ENCODE measurements at regions not wholly inside any gene's neighbourhood (a gene's known extent, or its start where the extent isn't known, plus 50 kb on each side); places are given as distances from the start of the nearest gene placed in this dataset.

DNA sequence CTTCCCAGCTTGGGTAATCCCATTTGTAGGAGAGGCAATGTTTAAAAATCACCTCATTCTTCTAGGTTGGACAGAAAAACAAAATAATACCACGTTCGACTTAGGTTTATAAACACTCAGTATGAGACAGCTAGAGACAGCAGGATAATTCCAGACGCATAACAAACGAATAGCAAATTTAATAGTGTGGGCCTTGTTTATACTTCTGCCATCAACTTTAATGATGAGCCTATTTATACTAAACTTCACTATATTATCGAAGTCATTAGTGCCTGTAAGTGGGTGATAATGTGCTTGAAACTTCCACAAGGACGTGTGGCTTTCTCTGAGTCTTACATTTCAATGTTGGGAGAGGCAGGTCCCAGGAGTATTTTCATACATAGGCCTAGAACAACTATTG is 255.7 kb upstream of the PPARGC1A start:
- TF ChIP-seq POLR2AphosphoS5 (IDR thresholded peaks at IDR 0.05; ENCODE audit: control insufficient read depth, insufficient read depth, low read depth, low read length), result no peak
- no peak for TF ChIP-seq PPARD (CRISPR knock-in tag; IDR thresholded peaks at IDR 0.05)
- TF ChIP-seq MCM7 (IDR thresholded peaks at IDR 0.05), result no peak
